ENCODE measurements at regions not wholly inside any gene's neighbourhood (a gene's known extent, or its start where the extent isn't known, plus 50 kb on each side); places are given as distances from the start of the nearest gene placed in this dataset.

- Mint-ChIP-seq H3K4me3 (ENCODE audit: low read depth) (no peak overlapping the region), H3K27me3 (peaks cover 12% of the 10 kb centered on the region), H3K36me3 (ENCODE audit: insufficient read depth) (no peaks in the 10 kb centered on the region), H3K9me3 (ENCODE audit: low read depth) (no peaks in the 10 kb centered on the region), H3K27ac (no peak overlapping the region), H3K4me1 (ENCODE audit: low read depth) (peaks cover 3% of the 10 kb centered on the region)
- TF ChIP-seq, protein P1, sequence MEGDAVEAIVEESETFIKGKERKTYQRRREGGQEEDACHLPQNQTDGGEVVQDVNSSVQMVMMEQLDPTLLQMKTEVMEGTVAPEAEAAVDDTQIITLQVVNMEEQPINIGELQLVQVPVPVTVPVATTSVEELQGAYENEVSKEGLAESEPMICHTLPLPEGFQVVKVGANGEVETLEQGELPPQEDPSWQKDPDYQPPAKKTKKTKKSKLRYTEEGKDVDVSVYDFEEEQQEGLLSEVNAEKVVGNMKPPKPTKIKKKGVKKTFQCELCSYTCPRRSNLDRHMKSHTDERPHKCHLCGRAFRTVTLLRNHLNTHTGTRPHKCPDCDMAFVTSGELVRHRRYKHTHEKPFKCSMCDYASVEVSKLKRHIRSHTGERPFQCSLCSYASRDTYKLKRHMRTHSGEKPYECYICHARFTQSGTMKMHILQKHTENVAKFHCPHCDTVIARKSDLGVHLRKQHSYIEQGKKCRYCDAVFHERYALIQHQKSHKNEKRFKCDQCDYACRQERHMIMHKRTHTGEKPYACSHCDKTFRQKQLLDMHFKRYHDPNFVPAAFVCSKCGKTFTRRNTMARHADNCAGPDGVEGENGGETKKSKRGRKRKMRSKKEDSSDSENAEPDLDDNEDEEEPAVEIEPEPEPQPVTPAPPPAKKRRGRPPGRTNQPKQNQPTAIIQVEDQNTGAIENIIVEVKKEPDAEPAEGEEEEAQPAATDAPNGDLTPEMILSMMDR (IDR thresholded peaks at IDR 0.05; ENCODE audit: unreplicated experiment): no peak
- DNase-seq (ENCODE audit: low spot score, unreplicated experiment): no peak
These were observed 103.9 kb upstream of the UBL3 start for GRCh38 chr13:29954082-29955028.

- Mint-ChIP-seq H3K4me1 (ENCODE audit: low read depth) (peaks cover 3% of the 10 kb centered on the region), H3K36me3 (ENCODE audit: insufficient read depth) (no peaks in the 10 kb centered on the region), H3K27me3 (peaks cover 16% of the 10 kb centered on the region), H3K4me3 (ENCODE audit: low read depth) (no peak overlapping the region), H3K27ac (no peak overlapping the region), H3K9me3 (ENCODE audit: low read depth) (no peaks in the 10 kb centered on the region)
- TF ChIP-seq, protein P1 (IDR thresholded peaks at IDR 0.05; ENCODE audit: unreplicated experiment): no peak
- DNase-seq (ENCODE audit: low spot score, unreplicated experiment): no peak
These were observed 103.1 kb upstream of the UBL3 start for GRCh38 chr13:29953542-29953941.

DNA sequence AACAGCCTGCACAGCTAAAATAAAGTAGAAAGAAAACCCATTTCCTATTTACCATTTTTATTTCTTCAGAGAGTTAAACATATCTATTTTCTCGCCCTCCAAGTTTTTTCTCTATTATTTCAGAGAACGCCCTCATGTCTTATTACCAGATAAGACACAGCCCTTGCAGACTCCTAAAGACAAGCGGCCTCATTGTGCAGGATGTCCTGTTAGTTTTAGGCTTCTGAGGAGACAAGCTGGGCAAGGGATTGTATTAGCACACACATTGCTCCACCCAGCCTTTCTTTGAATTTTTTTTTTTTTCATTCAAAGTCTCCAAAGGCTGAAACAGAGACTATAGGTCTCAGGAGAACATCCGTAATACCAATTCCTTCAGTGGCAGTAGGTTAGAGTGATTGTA is 101.8 kb upstream of the UBL3 start:
- no peak for DNase-seq (ENCODE audit: low spot score, unreplicated experiment)
- Mint-ChIP-seq H3K27ac (no peak overlapping the region), H3K4me1 (ENCODE audit: low read depth) (no peaks in the 10 kb centered on the region), H3K27me3 (peaks cover 12% of the 10 kb centered on the region), H3K9me3 (ENCODE audit: low read depth) (no peaks in the 10 kb centered on the region), H3K36me3 (ENCODE audit: insufficient read depth) (no peaks in the 10 kb centered on the region), H3K4me3 (ENCODE audit: low read depth) (no peak overlapping the region)
- TF ChIP-seq, protein P1 (IDR thresholded peaks at IDR 0.05; ENCODE audit: unreplicated experiment): no peak

DNA sequence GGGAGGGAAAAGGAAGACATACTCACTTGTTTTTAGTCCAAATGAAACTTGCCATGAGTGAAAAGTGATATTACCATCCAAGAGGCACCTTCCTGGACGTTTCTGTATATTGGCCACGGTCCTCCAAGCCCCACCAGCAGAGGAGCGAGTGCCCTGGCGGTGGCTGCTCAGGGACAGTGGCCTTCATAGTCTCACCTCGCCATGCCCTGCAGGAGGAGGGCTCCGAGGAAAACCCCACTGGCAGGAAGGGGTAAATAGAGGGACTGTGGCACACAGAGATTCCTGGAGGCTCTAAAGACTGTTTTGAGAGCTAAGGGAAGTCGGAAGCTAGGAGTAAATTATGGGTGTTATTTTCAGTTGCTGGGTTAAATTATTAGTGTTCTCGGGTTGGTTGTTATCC is 98.4 kb upstream of the UBL3 start:
- no peaks in the 10 kb centered on the region for H3K9me3 Mint-ChIP-seq (ENCODE audit: low read depth)
- no peaks in the 10 kb centered on the region for H3K36me3 Mint-ChIP-seq (ENCODE audit: insufficient read depth)
- peaks cover 9% of the 10 kb centered on the region for H3K27me3 Mint-ChIP-seq
- no peak for DNase-seq (ENCODE audit: low spot score, unreplicated experiment)
- H3K4me3 Mint-ChIP-seq (ENCODE audit: low read depth): no peak overlapping the region
- TF ChIP-seq, protein P1 (IDR thresholded peaks at IDR 0.05; ENCODE audit: unreplicated experiment): no peak
- H3K4me1 Mint-ChIP-seq (ENCODE audit: low read depth): peaks cover 7% of the 10 kb centered on the region
- no peak overlapping the region for H3K27ac Mint-ChIP-seq

DNA sequence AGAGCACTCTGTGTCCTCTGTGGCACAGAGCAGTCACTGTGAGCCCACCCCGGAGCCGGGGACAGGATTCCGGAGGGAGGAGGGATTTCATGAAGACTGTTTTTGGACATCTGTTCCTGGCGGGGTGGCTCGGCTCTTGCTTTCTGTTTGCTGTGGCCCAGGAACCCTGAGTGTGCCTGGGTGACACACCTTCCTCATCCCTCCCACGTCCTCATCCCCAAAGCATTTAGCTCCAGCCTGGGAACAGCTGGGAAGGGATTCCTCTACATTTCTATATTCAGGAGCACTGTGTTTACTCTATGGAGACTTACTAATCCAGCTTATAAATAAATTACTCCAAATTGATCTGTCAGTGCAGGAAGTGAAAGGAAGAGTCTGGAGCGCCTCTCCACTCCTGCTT is 97.8 kb upstream of the UBL3 start:
- H3K27ac Mint-ChIP-seq: no peak overlapping the region
- H3K4me1 Mint-ChIP-seq (ENCODE audit: low read depth): peaks cover 10% of the 10 kb centered on the region
- TF ChIP-seq, protein P1 (IDR thresholded peaks at IDR 0.05; ENCODE audit: unreplicated experiment): no peak
- peaks cover 9% of the 10 kb centered on the region for H3K27me3 Mint-ChIP-seq
- no peaks in the 10 kb centered on the region for H3K36me3 Mint-ChIP-seq (ENCODE audit: insufficient read depth)
- H3K9me3 Mint-ChIP-seq (ENCODE audit: low read depth): no peaks in the 10 kb centered on the region
- DNase-seq (ENCODE audit: low spot score, unreplicated experiment): no peak
- no peak overlapping the region for H3K4me3 Mint-ChIP-seq (ENCODE audit: low read depth)
